Adrenal gland (tissue), 5 donors: ENCODE measurements at regions not wholly inside any gene's neighbourhood (a gene's known extent, or its start where the extent isn't known, plus 50 kb on each side); places are given as distances from the start of the nearest gene placed in this dataset.

Experiments
- CTCF ChIP-seq, 6 experiments: fragments of 450-650 bp in 4 of 6; fragments of 200-600 bp in 2 of 6; sonication (generic) in 1 of 6; IDR thresholded peaks; 1 replicate in 5 of 6; 2 replicates in 1 of 6; pipeline versions ENCODE4 v1.5.1 to v1.8.0; 2016 to 2021; ENCODE audit warnings: antibody characterized with exemption in 6 of 6, mild to moderate bottlenecking in 2 of 6, moderate library complexity in 1 of 6
- POLR2A ChIP-seq, 2 donors: fragments of 450-650 bp; IDR thresholded peaks; one replicate each; pipeline ENCODE4 v1.6.1; 2017; ENCODE audit warnings: antibody characterized with exemption in 2 of 2, mild to moderate bottlenecking in 2 of 2, moderate library complexity in 1 of 2
- donor health status: DM: no; HTN: no; CAD: no.

- TF ChIP-seq CTCF (IDR thresholded peaks at IDR 0.05) (no peak), POLR2A (IDR thresholded peaks at IDR 0.05) (no peak)
Observed at GRCh38 chr22:22094514-22094913, 111.9 kb upstream of the TOP3B start.
